Retinal pigment epithelial cell (primary cell): ENCODE measurements at regions not wholly inside any gene's neighbourhood (a gene's known extent, or its start where the extent isn't known, plus 50 kb on each side); places are given as distances from the start of the nearest gene placed in this dataset.

ENCODE experiments used
- DNase-seq: peaks from one replicate; pipeline ENCODE4 v3.0.0-alpha.2; 2010; ENCODE audit warnings: low read depth
- H3K4me3 ChIP-seq: 2 replicates; pipeline ENCODE4 v1.5.1; 2011; ENCODE audit warnings: mild to moderate bottlenecking, low read length, control low read depth, moderate library complexity
- CTCF ChIP-seq: conservative IDR thresholded peaks from 2 replicates; pipeline ENCODE4 v1.5.1; 2011; ENCODE audit warnings: low read depth, low read length, control low read depth, inconsistent platforms

- no peak overlapping the region for H3K4me3 ChIP-seq
- DNase-seq: no peak
- TF ChIP-seq CTCF: no peak
Measured at GRCh38 chr4:137825505-137825904, 293.2 kb upstream of the PCDH18 start.

- no peak for TF ChIP-seq CTCF
- no peak overlapping the region for H3K4me3 ChIP-seq
- no peak for DNase-seq
Measured at GRCh38 chr4:137823007-137823406, 290.7 kb upstream of the PCDH18 start.

- peak; percentile 31 for DNase-seq
- peak; percentile 73 for TF ChIP-seq CTCF
- no peak overlapping the region for H3K4me3 ChIP-seq
Measured at GRCh38 chr4:137819964-137820383, 287.7 kb upstream of the PCDH18 start.

GRCh38 chr4:137812258-137812657 lies 280.0 kb upstream of the PCDH18 start:
- DNase-seq: no peak
- TF ChIP-seq CTCF: no peak
- H3K4me3 ChIP-seq: no peak overlapping the region

GRCh38 chr4:137806420-137806819 lies 274.1 kb upstream of the PCDH18 start:
- no peak for DNase-seq
- H3K4me3 ChIP-seq: no peak overlapping the region
- no peak for TF ChIP-seq CTCF

- no peak for DNase-seq
- no peak overlapping the region for H3K4me3 ChIP-seq
- TF ChIP-seq CTCF: no peak
Measured at GRCh38 chr4:137804906-137805495, 272.7 kb upstream of the PCDH18 start.

- TF ChIP-seq CTCF: no peak
Measured at GRCh38 chr4:137800861-137801260, 268.6 kb upstream of the PCDH18 start.

More at GRCh38 chr4:137800861-137801260, 268.6 kb upstream of the PCDH18 start:
- no peak for DNase-seq
- no peak overlapping the region for H3K4me3 ChIP-seq
